Cardiac muscle cell (in vitro differentiated cells and primary cell): ENCODE measurements at regions not wholly inside any gene's neighbourhood (a gene's known extent, or its start where the extent isn't known, plus 50 kb on each side); places are given as distances from the start of the nearest gene placed in this dataset.
"Not testable (repeated sequence)": the region's sequence is repeated elsewhere in the genome, so short reads cannot be mapped to it uniquely, and the experiment has no call there.

Experiments used
- DNase-seq, 2 donors: peaks; one replicate each; pipeline versions ENCODE4 v3.0.0 to v3.0.0-alpha.2; 2010 to 2017; ENCODE audit warnings: low read depth in 1 of 2, low spot score in 1 of 2
- H3K27ac ChIP-seq: fragments of 200-600 bp; sonication (generic); 2 replicates; pipeline ENCODE4 v1.5.1; 2016
- H3K27me3 ChIP-seq: fragments of 200-600 bp; sonication (generic); 2 replicates; pipeline ENCODE4 v1.6.0; 2016; ENCODE audit warnings: control low read depth
- H3K36me3 ChIP-seq: fragments of 200-600 bp; sonication (generic); 2 replicates; pipeline ENCODE4 v1.5.1; 2016; ENCODE audit warnings: control low read depth
- H3K4me1 ChIP-seq: fragments of 200-600 bp; sonication (generic); 2 replicates; pipeline ENCODE4 v1.8.1; 2017; ENCODE audit warnings: low read depth, mild to moderate bottlenecking, mixed run types
- H3K4me3 ChIP-seq: fragments of 200-600 bp; sonication (generic); 2 replicates; pipeline ENCODE4 v1.5.1; 2016; ENCODE audit warnings: mild to moderate bottlenecking
- H3K9me3 ChIP-seq: fragments of 200-600 bp; sonication (generic); 2 replicates; pipeline ENCODE4 v1.5.1; 2017; ENCODE audit warnings: low read depth, mild to moderate bottlenecking, control low read depth
- TF ChIP-seq, protein P1 (sequence below): IDR thresholded peaks from 2 replicates; pipeline ENCODE4 v1.5.1; 2012; ENCODE audit warnings: low read depth, mild to moderate bottlenecking, low read length

DNA sequence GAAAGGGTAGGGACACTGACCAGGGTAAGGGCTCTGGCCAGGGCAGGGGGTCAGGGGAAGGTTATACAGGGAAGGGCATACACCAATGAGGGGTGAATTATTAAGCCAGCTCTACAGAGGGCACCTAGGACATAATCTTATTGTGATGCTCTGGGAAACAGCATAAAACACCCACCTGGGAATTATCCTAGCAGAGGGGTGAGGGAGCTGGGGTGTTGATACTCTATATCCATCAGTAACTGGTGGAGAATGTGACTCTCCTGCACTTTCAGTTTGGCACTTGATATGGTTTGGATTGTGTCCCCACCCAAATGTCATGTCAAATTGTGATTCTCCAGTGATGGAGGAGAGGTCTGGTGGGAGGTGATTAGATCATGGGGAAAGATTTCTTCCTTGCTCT is 291.2 kb downstream of the ASMT start:
- DNase-seq = no peak
- H3K36me3 ChIP-seq = no peaks in the 10 kb centered on the region
- H3K4me1 ChIP-seq = no peaks in the 10 kb centered on the region
- H3K27ac ChIP-seq = no peak overlapping the region
- TF ChIP-seq, protein P1, sequence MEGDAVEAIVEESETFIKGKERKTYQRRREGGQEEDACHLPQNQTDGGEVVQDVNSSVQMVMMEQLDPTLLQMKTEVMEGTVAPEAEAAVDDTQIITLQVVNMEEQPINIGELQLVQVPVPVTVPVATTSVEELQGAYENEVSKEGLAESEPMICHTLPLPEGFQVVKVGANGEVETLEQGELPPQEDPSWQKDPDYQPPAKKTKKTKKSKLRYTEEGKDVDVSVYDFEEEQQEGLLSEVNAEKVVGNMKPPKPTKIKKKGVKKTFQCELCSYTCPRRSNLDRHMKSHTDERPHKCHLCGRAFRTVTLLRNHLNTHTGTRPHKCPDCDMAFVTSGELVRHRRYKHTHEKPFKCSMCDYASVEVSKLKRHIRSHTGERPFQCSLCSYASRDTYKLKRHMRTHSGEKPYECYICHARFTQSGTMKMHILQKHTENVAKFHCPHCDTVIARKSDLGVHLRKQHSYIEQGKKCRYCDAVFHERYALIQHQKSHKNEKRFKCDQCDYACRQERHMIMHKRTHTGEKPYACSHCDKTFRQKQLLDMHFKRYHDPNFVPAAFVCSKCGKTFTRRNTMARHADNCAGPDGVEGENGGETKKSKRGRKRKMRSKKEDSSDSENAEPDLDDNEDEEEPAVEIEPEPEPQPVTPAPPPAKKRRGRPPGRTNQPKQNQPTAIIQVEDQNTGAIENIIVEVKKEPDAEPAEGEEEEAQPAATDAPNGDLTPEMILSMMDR = no peak
- no peaks in the 10 kb centered on the region for H3K27me3 ChIP-seq
- no peak overlapping the region for H3K4me3 ChIP-seq
- no peaks in the 10 kb centered on the region for H3K9me3 ChIP-seq

DNA sequence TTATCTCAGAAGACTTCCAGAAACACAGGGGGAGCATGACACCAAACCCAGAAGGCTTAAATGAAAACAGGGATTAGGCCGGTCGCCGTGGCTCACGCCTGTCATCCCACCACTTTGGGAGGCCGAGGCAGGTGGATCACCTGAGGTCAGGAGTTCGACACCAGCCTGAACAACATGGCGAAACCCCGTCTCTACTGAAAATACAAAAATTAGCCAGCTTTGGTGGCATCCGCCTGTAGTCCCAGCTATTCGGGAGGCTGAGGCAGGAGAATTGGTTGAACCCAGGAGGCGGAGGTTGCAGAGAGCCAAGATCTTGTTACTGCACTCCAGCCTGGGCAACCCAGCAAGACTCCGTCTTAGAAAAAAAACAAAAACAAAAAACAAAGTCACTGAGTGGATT is 294.1 kb downstream of the ASMT start:
- H3K4me1 ChIP-seq, H3K4me3 ChIP-seq, H3K9me3 ChIP-seq, H3K27me3 ChIP-seq, H3K27ac ChIP-seq, H3K36me3 ChIP-seq, DNase-seq: not testable (repeated sequence)

DNA sequence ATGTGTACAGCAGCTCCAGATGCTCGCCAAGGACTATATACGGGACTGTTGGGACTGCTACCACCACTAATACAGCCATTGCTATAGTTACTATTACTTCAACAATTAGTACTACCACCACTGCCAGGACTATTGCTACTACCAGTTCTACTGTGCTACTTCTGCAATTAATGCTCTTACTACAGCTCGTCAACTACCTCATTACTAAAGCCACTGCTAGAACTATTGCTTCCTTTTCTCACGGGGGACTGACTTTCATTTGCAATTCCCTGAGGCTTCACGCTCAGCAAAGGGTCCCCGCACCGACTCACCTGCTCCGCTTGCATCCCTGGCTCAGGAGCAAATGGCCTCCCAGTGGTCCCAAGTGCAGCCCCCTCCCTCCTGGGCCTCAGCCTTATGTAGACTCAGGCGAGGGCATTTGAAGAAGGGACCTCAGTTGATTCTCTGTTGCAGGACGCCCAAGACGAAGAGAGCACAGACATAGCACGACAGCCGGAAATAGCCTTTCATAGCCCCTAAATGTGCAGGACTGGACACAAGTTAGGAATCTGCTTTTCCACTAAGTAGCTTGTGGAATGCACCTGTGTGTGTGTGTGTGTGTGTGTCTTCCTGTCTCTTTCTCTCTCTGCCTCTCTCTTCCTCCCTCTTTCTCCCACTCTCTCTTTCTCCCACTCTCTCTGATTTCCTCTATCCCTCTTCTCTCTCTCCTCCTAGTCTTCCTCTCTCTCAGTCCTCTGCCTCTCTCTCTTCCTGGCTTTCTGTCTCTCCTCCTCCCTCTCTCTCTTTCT is 294.8 kb downstream of the ASMT start:
- Histone ChIP-seq H3K36me3 (no peaks in the 10 kb centered on the region), H3K27me3 (no peaks in the 10 kb centered on the region), H3K4me3 (no peak overlapping the region), H3K4me1 (no peaks in the 10 kb centered on the region), H3K9me3 (no peaks in the 10 kb centered on the region), H3K27ac (no peak overlapping the region)
- DNase-seq = no peak
- TF ChIP-seq, protein P1 = no peak

DNA sequence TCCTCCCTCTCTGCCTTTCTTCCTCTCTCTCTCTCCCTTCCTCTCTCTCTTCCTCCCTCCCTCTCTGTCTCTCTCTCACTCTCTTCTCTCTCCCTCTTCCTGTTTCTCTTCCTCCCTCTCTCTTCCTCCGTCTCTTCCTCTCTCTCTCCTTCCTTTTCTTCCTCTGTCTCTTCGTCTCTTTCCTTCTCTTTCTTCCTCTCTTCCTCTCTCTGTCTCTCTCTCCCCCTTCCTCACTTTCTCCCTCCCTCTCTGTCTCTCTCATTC is 295.3 kb downstream of the ASMT start:
- H3K36me3 ChIP-seq = no peaks in the 10 kb centered on the region
- TF ChIP-seq, protein P1 = no peak
- no peak overlapping the region for H3K27ac ChIP-seq
- no peaks in the 10 kb centered on the region for H3K4me1 ChIP-seq
- H3K4me3 ChIP-seq = no peak overlapping the region
- no peaks in the 10 kb centered on the region for H3K27me3 ChIP-seq
- no peak for DNase-seq
- no peaks in the 10 kb centered on the region for H3K9me3 ChIP-seq

DNA sequence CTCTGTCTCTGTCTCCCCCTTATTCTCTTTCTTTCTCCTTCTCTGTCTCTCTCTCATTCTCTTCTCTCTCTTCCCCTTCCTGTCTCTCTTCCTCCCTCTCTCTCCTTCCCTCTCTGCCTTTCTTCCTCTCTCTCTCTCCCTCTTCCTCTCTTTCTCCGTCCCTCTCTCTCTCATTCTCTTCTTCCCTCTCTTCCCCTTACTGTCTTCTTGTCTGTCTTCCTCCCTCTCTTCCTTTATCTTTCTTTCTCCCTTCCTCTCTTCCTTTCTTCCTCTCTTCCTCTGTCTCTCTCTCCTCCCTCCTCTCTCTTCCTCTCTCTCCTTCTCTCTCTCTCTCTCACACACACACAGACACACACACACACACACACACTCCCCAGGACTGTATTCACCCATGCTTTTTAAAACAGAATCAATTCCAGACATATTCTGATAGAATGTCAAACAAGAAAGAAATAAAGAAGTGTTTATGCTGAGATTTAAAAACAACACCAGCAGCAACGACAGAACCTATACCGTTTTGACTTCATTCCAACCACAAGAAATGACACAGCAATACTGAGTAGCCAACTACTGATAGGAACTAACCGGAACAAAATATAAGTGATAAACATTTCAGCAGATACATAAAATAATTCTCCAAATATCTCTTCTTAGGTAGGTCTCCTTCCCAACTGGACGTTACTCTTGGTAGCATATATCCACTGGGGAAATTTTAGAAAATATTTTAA is 296.7 kb downstream of the ASMT start:
- TF ChIP-seq, protein P1 = no peak
- Histone ChIP-seq H3K9me3 (no peaks in the 10 kb centered on the region), H3K36me3 (no peaks in the 10 kb centered on the region), H3K27me3 (no peaks in the 10 kb centered on the region), H3K27ac (no peak overlapping the region), H3K4me3 (no peak overlapping the region), H3K4me1 (no peaks in the 10 kb centered on the region)
- DNase-seq = no peak

DNA sequence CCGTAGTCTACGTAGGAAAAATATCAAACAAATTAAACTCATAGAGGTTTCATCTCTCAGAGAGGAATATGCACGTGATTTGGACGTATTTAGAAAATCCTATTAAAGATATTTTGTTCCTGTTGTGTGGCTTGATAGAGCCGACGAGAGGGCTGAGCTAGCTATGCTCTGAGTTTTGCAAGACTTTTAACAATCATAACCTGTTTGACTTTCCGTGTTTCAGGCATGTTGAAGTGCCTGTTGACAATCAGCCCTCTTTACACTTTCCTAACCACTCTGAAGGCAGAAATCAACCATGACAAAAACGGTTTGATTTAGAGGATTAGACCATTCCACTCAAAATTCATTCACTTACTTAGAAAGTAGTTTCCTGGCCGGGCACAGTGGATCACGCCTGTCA is 297.3 kb downstream of the ASMT start:
- TF ChIP-seq, protein P1 = no peak

More for the DNA sequence above, 297.3 kb downstream of the ASMT start:
- DNase-seq = no peak
- H3K9me3 ChIP-seq = no peaks in the 10 kb centered on the region
- no peaks in the 10 kb centered on the region for H3K36me3 ChIP-seq
- H3K4me1 ChIP-seq = no peaks in the 10 kb centered on the region
- no peak overlapping the region for H3K27ac ChIP-seq
- no peaks in the 10 kb centered on the region for H3K27me3 ChIP-seq
- H3K4me3 ChIP-seq = no peak overlapping the region
